GM18873 (cell line): ENCODE measurements at regions not wholly inside any gene's neighbourhood (a gene's known extent, or its start where the extent isn't known, plus 50 kb on each side); places are given as distances from the start of the nearest gene placed in this dataset.

ENCODE experiments used
- ATAC-seq: cut with Tn5 transposase; IDR thresholded peaks from one replicate; pipeline ENCODE4 v1.9.1; 2021; ENCODE audit warnings: mild to moderate bottlenecking, moderate library complexity, moderate number of reproducible peaks; ENCODE audit not compliant: unreplicated experiment, low FRiP score

GRCh38 chr2:41729800-41730364 is 317.9 kb upstream of the PKDCC start:
- no peak for ATAC-seq

GRCh38 chr2:41735006-41735405 is 312.8 kb upstream of the PKDCC start:
- no peak for ATAC-seq

GRCh38 chr2:41735476-41735875 is 312.3 kb upstream of the PKDCC start:
- ATAC-seq = no peak

GRCh38 chr2:41736105-41736567 is 311.7 kb upstream of the PKDCC start:
- ATAC-seq = peak; percentile 87

GRCh38 chr2:41736586-41736985 is 311.2 kb upstream of the PKDCC start:
- ATAC-seq = peak; percentile 30

- ATAC-seq = no peak
These were observed 309.9 kb upstream of the PKDCC start for GRCh38 chr2:41737888-41738287.

- ATAC-seq = peak; percentile 99
These were observed 305.7 kb upstream of the PKDCC start for GRCh38 chr2:41741951-41742595.

- ATAC-seq = no peak
These were observed 304.5 kb upstream of the PKDCC start for GRCh38 chr2:41743324-41743723.

- ATAC-seq = no peak
These were observed 297.0 kb upstream of the PKDCC start for GRCh38 chr2:41750829-41751228.

- no peak for ATAC-seq
These were observed 287.9 kb upstream of the PKDCC start for GRCh38 chr2:41759880-41760279.

- ATAC-seq = no peak
These were observed 284.7 kb upstream of the PKDCC start for GRCh38 chr2:41763141-41763540.

GRCh38 chr2:41764131-41764530 is 283.7 kb upstream of the PKDCC start:
- ATAC-seq = no peak

- no peak for ATAC-seq
These were observed 282.9 kb upstream of the PKDCC start for GRCh38 chr2:41764919-41765318.

GRCh38 chr2:41768310-41768709 is 279.5 kb upstream of the PKDCC start:
- ATAC-seq = no peak

- no peak for ATAC-seq
These were observed 276.1 kb upstream of the PKDCC start for GRCh38 chr2:41771710-41772109.

- no peak for ATAC-seq
These were observed 275.1 kb upstream of the PKDCC start for GRCh38 chr2:41772697-41773096.

- no peak for ATAC-seq
These were observed 273.7 kb upstream of the PKDCC start for GRCh38 chr2:41774011-41774605.

- no peak for ATAC-seq
These were observed 272.3 kb upstream of the PKDCC start for GRCh38 chr2:41775366-41776025.

- ATAC-seq = no peak
These were observed 267.9 kb upstream of the PKDCC start for GRCh38 chr2:41779888-41780287.

GRCh38 chr2:41782306-41783158 is 265.3 kb upstream of the PKDCC start:
- ATAC-seq = peak; percentile 62

GRCh38 chr2:41784496-41784895 is 263.3 kb upstream of the PKDCC start:
- ATAC-seq = no peak
